ENCODE measurements at regions not wholly inside any gene's neighbourhood (a gene's known extent, or its start where the extent isn't known, plus 50 kb on each side); places are given as distances from the start of the nearest gene placed in this dataset.
"Not testable (repeated sequence)": the region's sequence is repeated elsewhere in the genome, so short reads cannot be mapped to it uniquely, and the experiment has no call there.

DNA sequence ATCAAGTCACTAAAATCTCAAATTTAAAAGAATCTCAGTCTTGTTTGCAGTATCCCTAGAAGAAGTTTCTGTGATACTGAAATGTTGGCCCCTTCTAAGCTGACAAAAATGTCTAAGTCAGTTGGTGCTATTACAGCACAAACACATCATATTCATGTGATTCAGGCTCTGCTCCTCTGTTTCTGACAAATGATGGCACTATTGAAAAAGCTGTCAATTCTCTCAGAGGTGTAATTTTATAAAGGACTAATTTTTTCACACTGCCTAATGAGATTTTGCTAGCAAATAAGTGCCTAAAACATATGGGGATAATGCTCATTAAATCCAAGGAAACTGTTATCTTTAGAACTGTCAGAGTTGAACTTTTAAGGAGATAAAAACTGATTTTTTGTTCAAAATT lies 445.9 kb downstream of the DSC3 start:
- H3K27ac ChIP-seq = no peak overlapping the region
- H3K4me3 ChIP-seq = no peak overlapping the region
- no peak for TF ChIP-seq POLR2A (IDR thresholded peaks at IDR 0.05)
- TF ChIP-seq, protein P1, sequence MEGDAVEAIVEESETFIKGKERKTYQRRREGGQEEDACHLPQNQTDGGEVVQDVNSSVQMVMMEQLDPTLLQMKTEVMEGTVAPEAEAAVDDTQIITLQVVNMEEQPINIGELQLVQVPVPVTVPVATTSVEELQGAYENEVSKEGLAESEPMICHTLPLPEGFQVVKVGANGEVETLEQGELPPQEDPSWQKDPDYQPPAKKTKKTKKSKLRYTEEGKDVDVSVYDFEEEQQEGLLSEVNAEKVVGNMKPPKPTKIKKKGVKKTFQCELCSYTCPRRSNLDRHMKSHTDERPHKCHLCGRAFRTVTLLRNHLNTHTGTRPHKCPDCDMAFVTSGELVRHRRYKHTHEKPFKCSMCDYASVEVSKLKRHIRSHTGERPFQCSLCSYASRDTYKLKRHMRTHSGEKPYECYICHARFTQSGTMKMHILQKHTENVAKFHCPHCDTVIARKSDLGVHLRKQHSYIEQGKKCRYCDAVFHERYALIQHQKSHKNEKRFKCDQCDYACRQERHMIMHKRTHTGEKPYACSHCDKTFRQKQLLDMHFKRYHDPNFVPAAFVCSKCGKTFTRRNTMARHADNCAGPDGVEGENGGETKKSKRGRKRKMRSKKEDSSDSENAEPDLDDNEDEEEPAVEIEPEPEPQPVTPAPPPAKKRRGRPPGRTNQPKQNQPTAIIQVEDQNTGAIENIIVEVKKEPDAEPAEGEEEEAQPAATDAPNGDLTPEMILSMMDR (IDR thresholded peaks at IDR 0.05) = no peak
- no peak for TF ChIP-seq EP300 (IDR thresholded peaks at IDR 0.05)
- TF ChIP-seq POLR2AphosphoS5 (IDR thresholded peaks at IDR 0.05) = no peak
- H3K36me3 ChIP-seq = no peaks in the 10 kb centered on the region
- H3K27me3 ChIP-seq = no peaks in the 10 kb centered on the region
- H3K4me1 ChIP-seq = no peaks in the 10 kb centered on the region
- no peak for ATAC-seq
- H3K9me3 ChIP-seq = no peaks in the 10 kb centered on the region

DNA sequence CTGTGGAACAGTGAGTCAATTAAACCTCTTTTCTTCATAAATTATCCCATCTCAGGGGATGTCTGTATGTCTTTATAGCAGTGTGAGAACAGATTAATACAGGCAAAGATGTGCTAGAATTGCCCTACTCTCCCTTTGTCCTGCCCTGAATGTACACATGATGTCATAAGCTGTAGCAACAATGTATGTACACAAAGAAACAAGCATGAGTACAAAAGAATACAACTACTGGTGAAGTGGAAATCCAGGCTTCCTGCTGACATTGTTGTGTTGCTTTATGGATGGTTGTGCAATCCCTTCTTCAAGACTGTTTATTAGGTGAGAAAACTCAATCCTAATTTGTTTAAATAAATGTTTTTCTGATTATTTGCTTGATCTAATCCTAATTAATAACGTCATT lies 446.6 kb downstream of the DSC3 start:
- Histone ChIP-seq H3K27ac (no peak overlapping the region), H3K4me3 (no peak overlapping the region), H3K4me1 (no peaks in the 10 kb centered on the region), H3K27me3 (no peaks in the 10 kb centered on the region), H3K9me3 (no peaks in the 10 kb centered on the region), H3K36me3 (no peaks in the 10 kb centered on the region)
- no peak for ATAC-seq
- TF ChIP-seq EP300 (IDR thresholded peaks at IDR 0.05) (no peak), POLR2A (IDR thresholded peaks at IDR 0.05) (no peak)
- 85 to 100% methylated on average over 1 of the region's 1 CpG for WGBS, 2 donors (ENCODE audit: low coverage in 1 of 2)

DNA sequence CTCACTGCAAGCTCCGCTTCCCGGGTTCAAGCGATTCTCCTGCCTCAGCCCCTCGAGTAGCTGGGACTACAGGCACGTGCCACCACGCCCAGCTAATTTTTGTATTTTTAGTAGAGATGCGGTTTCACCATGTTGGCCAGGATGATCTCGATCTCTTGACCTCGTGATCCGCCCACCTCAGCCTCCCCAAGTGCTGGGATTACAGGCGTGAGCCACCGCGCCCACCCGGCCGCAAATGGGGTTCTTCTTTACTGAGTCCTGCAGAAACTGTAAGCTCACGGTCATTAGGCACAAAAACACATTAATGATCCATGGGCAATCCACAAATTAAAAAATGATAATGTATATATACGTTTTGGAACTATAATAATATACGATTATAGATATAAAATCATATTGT lies 447.6 kb downstream of the DSC3 start:
- H3K27ac ChIP-seq, H3K4me3 ChIP-seq, ATAC-seq, H3K36me3 ChIP-seq, H3K4me1 ChIP-seq, H3K9me3 ChIP-seq, H3K27me3 ChIP-seq: not testable (repeated sequence)
- 84 to 93% methylated on average over 12 of the region's 18 CpGs for WGBS, 2 donors (ENCODE audit: low coverage in 1 of 2)

DNA sequence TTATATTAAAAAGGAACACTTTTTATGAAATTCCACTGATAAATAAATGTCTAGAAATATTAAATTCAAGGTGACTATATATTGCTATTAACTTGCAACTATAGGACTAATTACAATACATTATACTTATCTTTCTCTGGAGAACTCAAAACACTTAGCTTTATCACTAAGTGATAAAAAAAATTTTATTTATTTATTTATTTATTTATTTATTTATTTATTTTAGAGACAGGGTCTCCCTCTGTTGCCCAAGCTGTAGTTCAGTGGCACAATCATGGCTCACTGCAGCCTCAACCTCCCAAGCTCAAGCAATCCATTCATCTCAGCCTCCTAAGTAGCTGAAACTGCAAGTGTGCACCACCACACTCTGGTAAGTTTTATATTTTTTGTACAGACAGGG lies 451.1 kb downstream of the DSC3 start:
- no peak for ATAC-seq
- no peak overlapping the region for H3K4me3 ChIP-seq
- TF ChIP-seq POLR2AphosphoS5 (IDR thresholded peaks at IDR 0.05) (no peak), POLR2A (IDR thresholded peaks at IDR 0.05) (no peak)
- no peaks in the 10 kb centered on the region for H3K4me1 ChIP-seq
- no peaks in the 10 kb centered on the region for H3K36me3 ChIP-seq
- no peak overlapping the region for H3K27ac ChIP-seq
- no peaks in the 10 kb centered on the region for H3K9me3 ChIP-seq
- H3K27me3 ChIP-seq = no peaks in the 10 kb centered on the region

DNA sequence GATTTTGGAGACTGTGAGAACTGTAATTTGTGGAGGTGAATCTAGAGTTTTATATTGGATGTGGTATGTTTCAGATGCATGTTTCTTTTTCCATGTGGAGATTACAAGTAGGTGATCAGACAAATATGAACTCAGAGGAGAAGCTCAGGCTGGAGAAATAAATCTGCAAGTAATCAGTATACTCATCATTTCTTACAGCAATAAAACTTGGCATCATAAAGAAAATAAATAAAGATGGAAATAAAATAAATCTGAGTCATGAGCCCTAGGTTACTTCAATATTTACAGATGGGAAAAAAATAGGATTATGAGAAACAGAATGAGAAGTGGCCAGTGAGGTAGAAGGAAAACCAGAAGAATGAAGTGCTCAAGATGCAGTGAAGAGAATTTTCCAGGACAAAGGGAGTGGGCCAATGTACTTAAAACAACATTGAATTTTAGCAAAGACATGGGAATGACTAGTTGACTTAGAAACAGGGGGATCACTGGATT lies 453.8 kb downstream of the DSC3 start:
- Histone ChIP-seq H3K27me3 (no peaks in the 10 kb centered on the region), H3K9me3 (no peaks in the 10 kb centered on the region), H3K4me3 (no peak overlapping the region), H3K27ac (no peak overlapping the region), H3K36me3 (no peaks in the 10 kb centered on the region), H3K4me1 (no peaks in the 10 kb centered on the region)
- ATAC-seq = no peak
- TF ChIP-seq, protein P1 (IDR thresholded peaks at IDR 0.05) = no peak

DNA sequence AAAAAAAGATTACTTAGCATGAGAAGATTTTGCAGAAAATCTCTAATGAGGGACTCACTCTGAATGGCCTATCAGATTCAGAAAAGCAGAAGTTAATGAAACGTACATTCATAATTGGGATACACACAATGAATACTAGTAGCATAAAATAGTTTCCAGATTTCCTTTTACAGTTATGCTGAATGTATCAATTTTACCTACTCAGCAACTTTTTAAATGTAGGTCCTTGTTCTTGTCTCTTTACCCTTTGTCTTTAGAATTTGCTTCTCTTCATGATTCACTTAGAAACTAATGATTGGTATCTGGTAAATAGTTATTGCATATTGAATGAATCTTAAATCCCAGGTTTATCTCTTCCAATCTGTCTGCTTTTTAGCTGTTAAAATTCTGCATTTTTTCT lies 458.8 kb downstream of the DSC3 start:
- Histone ChIP-seq H3K4me3 (no peak overlapping the region), H3K27ac (no peak overlapping the region), H3K36me3 (no peaks in the 10 kb centered on the region), H3K27me3 (no peaks in the 10 kb centered on the region), H3K4me1 (no peaks in the 10 kb centered on the region), H3K9me3 (no peaks in the 10 kb centered on the region)
- no peak for ATAC-seq
- 58 to 100% methylated on average over 1 of the region's 1 CpG for WGBS, 2 donors (ENCODE audit: low coverage in 1 of 2)
- TF ChIP-seq POLR2AphosphoS5 (IDR thresholded peaks at IDR 0.05) (no peak), EP300 (IDR thresholded peaks at IDR 0.05) (no peak), POLR2A (IDR thresholded peaks at IDR 0.05) (no peak)
- TF ChIP-seq, protein P1 (IDR thresholded peaks at IDR 0.05) = no peak

DNA sequence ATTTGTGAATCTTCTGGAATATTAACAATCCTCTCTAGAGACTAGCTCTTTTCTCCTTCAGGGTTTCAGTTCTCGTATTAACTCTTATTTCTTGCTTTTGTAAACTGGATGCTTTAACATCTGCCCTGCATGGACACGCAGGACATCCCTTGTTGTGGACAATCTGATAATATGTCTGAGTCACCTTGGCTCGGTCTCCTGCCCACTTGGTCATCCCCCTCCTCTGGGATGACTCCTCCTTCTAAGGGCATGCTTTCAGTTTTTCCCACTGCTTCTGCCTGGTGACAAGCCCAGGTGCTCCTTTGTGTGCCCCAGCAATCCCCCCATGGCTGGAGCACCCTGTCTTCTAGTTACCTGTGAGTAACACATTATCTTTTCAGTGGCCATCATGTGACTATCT lies 460.5 kb downstream of the DSC3 start:
- Histone ChIP-seq H3K4me3 (no peak overlapping the region), H3K36me3 (no peaks in the 10 kb centered on the region), H3K9me3 (no peaks in the 10 kb centered on the region), H3K4me1 (no peaks in the 10 kb centered on the region), H3K27me3 (no peaks in the 10 kb centered on the region), H3K27ac (no peak overlapping the region)
- 74 to 86% methylated on average over 3 of the region's 3 CpGs for WGBS, 2 donors (ENCODE audit: low coverage in 1 of 2)
- no peak for ATAC-seq
- TF ChIP-seq, protein P1 (IDR thresholded peaks at IDR 0.05) = no peak
- no peak for TF ChIP-seq POLR2AphosphoS5 (IDR thresholded peaks at IDR 0.05)
- TF ChIP-seq POLR2A (IDR thresholded peaks at IDR 0.05) = no peak
- TF ChIP-seq EP300 (IDR thresholded peaks at IDR 0.05) = no peak
